NCI-H748 treated with DMSO at 0.1 percent for 48 hours (cell line): ENCODE measurements at regions not wholly inside any gene's neighbourhood (a gene's known extent, or its start where the extent isn't known, plus 50 kb on each side); places are given as distances from the start of the nearest gene placed in this dataset.
"Not testable (repeated sequence)": the region's sequence is repeated elsewhere in the genome, so short reads cannot be mapped to it uniquely, and the experiment has no call there.

Experiments used
- DNase-seq: peaks from one replicate; lab custom pipeline; 2025; lab: John Stamatoyannopoulos, UW

GRCh38 chr7:89401099-89401498, 605.6 kb upstream of the TEX47 start:
- DNase-seq = no peak

DNA sequence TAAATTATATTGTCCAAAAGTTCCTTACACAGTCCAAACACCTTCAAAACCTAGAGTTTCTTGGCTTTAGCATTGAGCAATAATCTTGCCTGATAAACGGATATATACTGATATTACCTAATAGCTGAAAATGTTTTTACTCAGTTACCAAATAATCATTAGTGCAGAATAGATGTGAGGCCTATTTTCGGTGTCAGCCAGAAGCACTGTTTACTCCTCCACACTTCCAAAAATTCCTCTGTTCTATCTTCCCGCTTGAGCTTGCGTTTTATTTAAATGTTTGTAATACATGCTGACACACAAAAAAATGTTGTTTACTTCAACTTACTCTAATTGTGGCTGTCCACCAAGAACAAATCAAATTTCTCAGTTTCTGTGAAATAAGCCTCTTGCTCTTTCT, 606.2 kb upstream of the TEX47 start:
- DNase-seq = no peak

GRCh38 chr7:89451911-89452310, 656.4 kb upstream of the TEX47 start:
- DNase-seq = no peak

- no peak for DNase-seq
Measured at GRCh38 chr7:89456556-89456955, 661.0 kb upstream of the TEX47 start.

GRCh38 chr7:89458114-89458513, 662.6 kb upstream of the TEX47 start:
- DNase-seq = no peak

DNA sequence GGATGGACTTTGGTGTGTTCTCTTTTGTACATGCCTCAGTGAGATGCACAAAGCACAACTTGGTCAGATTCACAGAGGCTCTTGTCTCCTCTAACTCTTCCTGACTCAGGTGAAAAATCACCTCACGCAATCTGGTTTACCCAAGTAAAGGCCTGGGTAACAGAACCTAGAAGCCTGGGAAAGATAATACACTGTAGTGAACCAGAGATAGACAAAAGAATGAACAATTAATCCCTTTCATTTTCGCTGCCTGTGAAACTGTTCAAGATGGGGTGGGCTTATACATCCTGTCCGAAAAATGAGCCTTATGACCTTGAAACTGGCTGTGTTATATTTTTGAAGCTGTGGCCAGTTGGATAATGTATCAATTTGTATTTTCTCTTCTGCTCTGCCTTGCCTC, 678.9 kb upstream of the TEX47 start:
- DNase-seq = no peak

DNA sequence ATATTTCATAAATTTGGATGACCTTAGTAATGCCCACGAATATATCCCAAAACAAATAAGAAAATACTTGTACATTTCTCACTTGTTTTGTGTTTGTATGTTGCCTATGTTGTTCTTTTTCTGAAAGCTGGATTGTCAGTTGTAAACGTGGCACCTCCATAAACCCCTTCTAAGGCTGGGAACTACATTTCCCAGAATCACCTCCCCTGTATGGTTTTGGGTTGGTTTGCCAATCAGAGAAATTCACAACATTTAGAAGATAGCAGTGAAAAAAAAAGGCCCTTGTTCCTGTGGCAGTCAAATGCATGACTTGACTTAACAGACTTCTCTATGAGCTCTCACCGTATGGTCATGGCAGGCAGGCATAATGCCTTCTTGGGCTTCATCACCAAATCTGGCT, 676.3 kb upstream of the STEAP1 start:
- DNase-seq = no peak

DNA sequence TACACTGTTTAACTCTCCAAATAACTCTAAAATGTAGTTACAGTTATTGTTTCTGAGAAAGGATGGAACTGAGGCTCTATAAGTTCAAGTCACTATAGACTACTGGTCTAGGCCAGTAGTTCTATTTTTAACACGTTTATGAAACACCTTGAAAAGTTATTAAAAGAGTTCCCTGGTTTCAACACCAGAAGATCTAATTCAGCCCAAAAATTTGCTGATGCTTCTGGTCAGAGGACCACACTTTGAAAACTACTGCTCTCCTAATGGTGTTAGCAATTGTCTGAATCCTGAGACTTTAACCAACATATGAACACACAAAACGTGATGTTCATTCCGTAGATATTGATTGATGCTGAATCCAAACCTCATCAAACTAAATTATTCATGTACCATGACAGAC, 658.6 kb upstream of the STEAP1 start:
- DNase-seq = no peak

GRCh38 chr7:89500084-89500483, 654.2 kb upstream of the STEAP1 start:
- no peak for DNase-seq

DNA sequence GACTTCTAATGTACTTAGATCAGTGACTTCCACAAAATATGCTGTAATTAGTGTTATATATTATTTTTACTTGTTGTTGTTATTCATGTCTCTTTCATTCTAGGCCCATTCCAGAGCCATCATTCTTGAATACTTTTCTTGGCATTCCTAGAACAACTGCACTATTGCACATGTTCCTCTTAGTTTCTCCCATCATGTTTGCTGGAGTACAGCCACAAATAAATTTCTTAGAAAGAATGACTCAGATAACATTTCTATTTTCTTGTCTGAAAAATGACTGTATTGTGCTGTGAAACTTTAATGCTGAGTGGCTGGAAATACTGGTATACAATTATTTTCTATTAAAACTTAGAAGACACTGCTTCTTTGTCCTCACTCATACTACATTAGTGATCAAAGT, 651.0 kb upstream of the STEAP1 start:
- DNase-seq = no peak

DNA sequence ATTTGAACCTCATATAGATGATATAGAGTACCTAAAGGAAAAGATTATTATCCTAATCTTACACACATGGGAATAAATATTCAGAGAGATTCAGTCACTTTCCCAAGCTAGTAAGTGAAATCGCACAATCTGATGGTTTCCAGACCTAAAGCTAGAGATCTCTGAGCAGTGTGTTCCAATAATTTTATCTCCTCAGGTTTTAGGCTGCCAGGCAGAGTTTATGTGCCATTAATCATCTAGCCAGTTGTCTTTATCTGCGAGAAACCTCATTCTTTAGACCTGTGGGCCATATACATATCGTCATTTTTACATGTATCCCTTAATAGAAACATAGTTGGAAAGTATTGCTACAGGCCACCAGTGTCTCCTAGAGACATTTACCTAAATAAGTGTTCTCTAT, 647.2 kb upstream of the STEAP1 start:
- no peak for DNase-seq

DNA sequence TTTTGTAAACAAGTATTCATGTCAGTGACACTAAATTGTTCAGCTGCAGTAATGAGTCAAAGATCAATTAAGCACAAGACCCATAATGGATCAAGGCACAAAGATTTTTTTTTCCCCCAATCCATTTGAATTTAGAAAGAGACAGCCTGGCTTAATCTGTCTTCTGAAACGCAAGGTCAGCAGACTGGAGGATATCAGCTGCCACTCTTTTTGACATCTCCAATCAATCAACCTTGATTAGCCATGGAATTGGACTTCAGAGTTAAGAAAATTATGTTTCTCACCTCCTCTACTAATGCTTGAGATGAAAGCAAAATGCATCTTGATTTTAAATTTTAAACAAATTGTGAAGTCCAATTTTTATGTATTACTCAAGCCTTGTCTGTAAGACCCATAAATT, 642.4 kb upstream of the STEAP1 start:
- no peak for DNase-seq

DNA sequence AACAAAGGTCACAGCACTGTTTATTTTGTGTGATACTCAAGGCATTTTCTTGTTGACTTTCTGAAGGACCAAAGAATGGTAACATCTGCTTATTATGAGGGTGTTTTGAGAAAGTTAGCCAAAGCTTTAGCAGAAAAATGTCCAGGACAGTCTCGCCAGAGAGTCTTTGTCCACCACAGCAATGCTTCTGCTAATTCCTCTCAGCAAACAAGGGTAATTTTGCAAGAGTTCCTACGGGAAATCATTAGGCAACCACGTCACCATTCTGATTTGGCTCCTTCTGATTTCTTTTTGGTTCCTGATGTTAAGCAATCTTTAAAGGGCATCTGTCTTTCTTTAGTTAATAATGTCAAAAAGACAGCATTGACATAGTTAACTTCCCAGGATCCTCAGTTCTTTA, 639.3 kb upstream of the STEAP1 start:
- DNase-seq = no peak

DNA sequence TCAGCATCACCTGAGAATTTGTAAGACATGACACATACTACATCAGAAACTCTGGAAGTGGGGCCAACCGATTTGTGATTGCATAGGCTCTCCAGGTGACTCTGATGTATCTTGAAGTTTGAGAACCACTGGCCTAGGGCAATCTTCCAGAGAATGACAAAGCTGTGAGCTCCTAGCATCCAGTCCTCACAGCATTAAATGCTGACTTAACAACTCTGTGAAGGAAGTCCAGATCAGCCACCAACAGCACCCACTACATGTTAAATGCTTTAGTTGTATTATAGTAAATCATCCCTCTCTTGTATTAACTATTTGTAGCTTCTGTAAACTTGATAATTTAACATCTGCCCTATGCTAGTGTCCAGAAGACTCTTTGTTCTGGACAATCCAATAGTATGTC, 636.5 kb upstream of the STEAP1 start:
- DNase-seq = no peak

DNA sequence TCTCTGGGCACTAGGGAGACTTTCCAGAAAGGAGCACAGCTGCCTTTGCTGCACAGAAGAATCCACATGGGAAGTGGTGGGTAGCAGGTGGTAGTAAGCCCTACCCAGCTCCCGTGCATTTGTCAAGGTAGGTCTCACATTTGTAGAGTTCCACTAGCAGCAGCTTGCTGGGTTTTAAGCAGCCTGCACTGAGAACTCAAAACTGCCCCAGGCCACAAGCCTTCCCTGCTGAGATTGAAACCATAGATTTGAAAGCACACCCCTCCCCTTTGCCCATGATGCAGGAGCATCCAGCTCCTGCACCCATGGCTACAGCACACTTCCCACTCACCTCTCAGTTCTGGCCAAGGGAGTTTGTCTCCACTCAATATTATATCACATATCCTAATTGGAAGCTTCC, 604.5 kb upstream of the STEAP1 start:
- no peak for DNase-seq

DNA sequence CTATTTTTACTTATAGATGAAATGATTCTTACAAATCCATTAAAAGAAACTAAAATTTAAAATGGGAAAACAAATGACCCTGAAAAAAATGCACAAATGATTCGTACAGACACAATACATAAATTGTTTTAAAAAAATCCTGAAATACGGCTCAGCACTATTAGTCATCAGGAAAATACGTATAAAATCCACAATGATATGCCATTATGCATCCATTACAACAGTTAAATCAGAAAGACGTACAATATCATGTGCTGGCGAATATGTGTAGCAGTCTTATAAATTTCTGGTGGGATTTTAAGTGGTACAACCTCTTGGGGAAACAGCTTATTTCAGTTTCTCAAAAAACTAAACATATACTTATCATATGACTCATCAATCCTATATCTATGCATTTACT, 600.1 kb upstream of the STEAP1 start:
- no peak for DNase-seq

GRCh38 chr7:89559596-89559995, 594.7 kb upstream of the STEAP1 start:
- no peak for DNase-seq

- no peak for DNase-seq
Measured at GRCh38 chr7:89563597-89563996, 590.7 kb upstream of the STEAP1 start.

GRCh38 chr7:89584896-89585295, 569.4 kb upstream of the STEAP1 start:
- DNase-seq = no peak

GRCh38 chr7:89593125-89593524, 561.1 kb upstream of the STEAP1 start:
- DNase-seq = peak; percentile 66

DNA sequence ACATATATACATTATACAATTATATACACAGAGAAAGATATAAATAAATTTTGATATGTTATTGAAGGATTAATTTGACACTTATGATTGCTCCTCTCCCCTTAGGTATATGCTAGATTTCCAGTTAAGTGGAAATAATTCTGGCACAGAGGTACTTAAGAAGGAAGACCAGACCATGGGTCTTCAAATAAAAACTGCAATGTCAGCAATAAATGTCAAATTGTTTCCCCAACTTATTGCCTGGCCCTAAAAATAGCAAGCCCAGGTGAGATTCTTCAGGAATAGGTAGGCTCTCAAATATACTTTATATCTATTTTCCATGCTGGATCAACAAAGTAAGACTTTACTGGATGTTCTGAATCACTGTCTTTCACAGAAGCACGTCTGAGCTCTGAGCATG, 551.3 kb upstream of the STEAP1 start:
- no peak for DNase-seq

GRCh38 chr7:89605362-89605761, 548.9 kb upstream of the STEAP1 start:
- DNase-seq = no peak

GRCh38 chr7:89606511-89606910, 547.8 kb upstream of the STEAP1 start:
- DNase-seq = no peak

GRCh38 chr7:89607792-89608191, 546.5 kb upstream of the STEAP1 start:
- no peak for DNase-seq

DNA sequence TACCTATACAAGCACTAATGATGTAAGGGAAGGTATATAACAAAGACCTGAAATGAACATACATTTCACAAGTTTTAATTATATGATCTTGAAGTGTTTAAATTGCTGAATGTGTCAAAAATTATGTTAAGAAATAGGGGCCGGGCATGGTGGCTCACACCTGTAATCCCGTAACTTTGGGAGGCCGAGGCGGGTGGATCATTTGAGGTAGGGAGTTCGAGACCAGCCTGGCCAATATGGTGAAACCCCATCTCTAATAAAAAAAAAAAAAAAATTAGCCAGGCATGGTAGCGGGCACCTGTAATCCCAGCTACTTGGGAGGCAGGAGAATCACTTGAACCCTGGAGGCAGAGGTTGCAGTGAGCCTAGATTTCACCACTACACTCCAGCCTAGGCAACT, 537.4 kb upstream of the STEAP1 start:
- not testable (repeated sequence) for DNase-seq
